HG02798 (cell line): ENCODE measurements at regions not wholly inside any gene's neighbourhood (a gene's known extent, or its start where the extent isn't known, plus 50 kb on each side); places are given as distances from the start of the nearest gene placed in this dataset.

Experiments used
- ATAC-seq: cut with Tn5 transposase; IDR thresholded peaks from one replicate; pipeline ENCODE4 v1.9.1; 2021; ENCODE audit warnings: mild to moderate bottlenecking; ENCODE audit not compliant: unreplicated experiment, poor library complexity

GRCh38 chr5:159734366-159734765 is 181.9 kb upstream of the ADRA1B start:
- no peak for ATAC-seq

GRCh38 chr5:159735036-159735435 is 181.2 kb upstream of the ADRA1B start:
- ATAC-seq, result no peak

- no peak for ATAC-seq
These were observed 180.3 kb upstream of the ADRA1B start for GRCh38 chr5:159735749-159736660.

- ATAC-seq, result no peak
These were observed 179.4 kb upstream of the ADRA1B start for GRCh38 chr5:159736844-159737243.

GRCh38 chr5:159737263-159737662 is 179.0 kb upstream of the ADRA1B start:
- ATAC-seq, result no peak

- no peak for ATAC-seq
These were observed 174.4 kb upstream of the ADRA1B start for GRCh38 chr5:159741829-159742322.

GRCh38 chr5:159743234-159743633 is 173.0 kb upstream of the ADRA1B start:
- no peak for ATAC-seq

GRCh38 chr5:159746707-159747106 is 169.6 kb upstream of the ADRA1B start:
- ATAC-seq, result no peak

GRCh38 chr5:159749146-159749545 is 167.1 kb upstream of the ADRA1B start:
- ATAC-seq, result no peak

- no peak for ATAC-seq
These were observed 166.1 kb upstream of the ADRA1B start for GRCh38 chr5:159750226-159750625.

- no peak for ATAC-seq
These were observed 164.8 kb upstream of the ADRA1B start for GRCh38 chr5:159751459-159751858.

- no peak for ATAC-seq
These were observed 163.5 kb upstream of the ADRA1B start for GRCh38 chr5:159752622-159753275.

GRCh38 chr5:159758189-159758588 is 158.1 kb upstream of the ADRA1B start:
- no peak for ATAC-seq

GRCh38 chr5:159759791-159760290 is 156.4 kb upstream of the ADRA1B start:
- ATAC-seq, result no peak

GRCh38 chr5:159762921-159763320 is 153.4 kb upstream of the ADRA1B start:
- no peak for ATAC-seq

- no peak for ATAC-seq
These were observed 152.7 kb upstream of the ADRA1B start for GRCh38 chr5:159763562-159763961.

- ATAC-seq, result no peak
These were observed 151.8 kb upstream of the ADRA1B start for GRCh38 chr5:159764283-159765134.

GRCh38 chr5:159765135-159765433 is 151.2 kb upstream of the ADRA1B start:
- no peak for ATAC-seq

GRCh38 chr5:159765760-159766517 is 150.3 kb upstream of the ADRA1B start:
- ATAC-seq, result no peak

GRCh38 chr5:159768243-159768642 is 148.0 kb upstream of the ADRA1B start:
- ATAC-seq, result no peak
